WTC11 (cell line): ENCODE measurements at regions not wholly inside any gene's neighbourhood (a gene's known extent, or its start where the extent isn't known, plus 50 kb on each side); places are given as distances from the start of the nearest gene placed in this dataset.

ENCODE experiments used
- CTCF ChIP-seq: fragments of 200-600 bp; IDR thresholded peaks from 2 replicates; pipeline ENCODE4 v1.8.0; 2022; ENCODE audit warnings: antibody characterized with exemption
- FOXP1 ChIP-seq: sonication (generic); formaldehyde crosslinking; IDR thresholded peaks from 2 replicates; pipeline ENCODE4 v1.8.0; 2022; ENCODE audit warnings: missing genetic modification reagents, mild to moderate bottlenecking, moderate library complexity, borderline replicate concordance
- JUN ChIP-seq: sonication (generic); formaldehyde crosslinking; IDR thresholded peaks from 2 replicates; pipeline ENCODE4 v1.8.0; 2023; ENCODE audit warnings: mild to moderate bottlenecking, missing genetic modification reagents
- KAT7 ChIP-seq: sonication (generic); formaldehyde crosslinking; IDR thresholded peaks from 2 replicates; pipeline ENCODE4 v1.8.1; 2023; ENCODE audit warnings: missing genetic modification reagents, mild to moderate bottlenecking, borderline replicate concordance
- NFYB ChIP-seq: sonication (generic); formaldehyde crosslinking; conservative IDR thresholded peaks from 2 replicates; pipeline ENCODE4 v1.8.0; 2022; ENCODE audit warnings: low read depth, missing genetic modification reagents
- TF ChIP-seq, protein P1 (sequence below): sonication (generic); formaldehyde crosslinking; IDR thresholded peaks from 2 replicates; pipeline ENCODE4 v1.8.1; 2022; ENCODE audit warnings: mild to moderate bottlenecking, missing genetic modification reagents, moderate library complexity, borderline replicate concordance
- TF ChIP-seq, protein P2 (sequence below): sonication (generic); formaldehyde crosslinking; IDR thresholded peaks from 2 replicates; pipeline ENCODE4 v1.8.1; 2022; ENCODE audit warnings: low read depth, missing genetic modification reagents, borderline replicate concordance

GRCh38 chr11:97977726-97978125, 1043.0 kb upstream of the CNTN5 start:
- TF ChIP-seq CTCF (no peak), KAT7 (CRISPR knock-in tag) (no peak), FOXP1 (no peak), JUN (CRISPR knock-in tag) (no peak), NFYB (CRISPR knock-in tag) (no peak)
- TF ChIP-seq, protein P1, sequence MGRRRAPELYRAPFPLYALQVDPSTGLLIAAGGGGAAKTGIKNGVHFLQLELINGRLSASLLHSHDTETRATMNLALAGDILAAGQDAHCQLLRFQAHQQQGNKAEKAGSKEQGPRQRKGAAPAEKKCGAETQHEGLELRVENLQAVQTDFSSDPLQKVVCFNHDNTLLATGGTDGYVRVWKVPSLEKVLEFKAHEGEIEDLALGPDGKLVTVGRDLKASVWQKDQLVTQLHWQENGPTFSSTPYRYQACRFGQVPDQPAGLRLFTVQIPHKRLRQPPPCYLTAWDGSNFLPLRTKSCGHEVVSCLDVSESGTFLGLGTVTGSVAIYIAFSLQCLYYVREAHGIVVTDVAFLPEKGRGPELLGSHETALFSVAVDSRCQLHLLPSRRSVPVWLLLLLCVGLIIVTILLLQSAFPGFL (CRISPR knock-in tag) = no peak
- TF ChIP-seq, protein P2, sequence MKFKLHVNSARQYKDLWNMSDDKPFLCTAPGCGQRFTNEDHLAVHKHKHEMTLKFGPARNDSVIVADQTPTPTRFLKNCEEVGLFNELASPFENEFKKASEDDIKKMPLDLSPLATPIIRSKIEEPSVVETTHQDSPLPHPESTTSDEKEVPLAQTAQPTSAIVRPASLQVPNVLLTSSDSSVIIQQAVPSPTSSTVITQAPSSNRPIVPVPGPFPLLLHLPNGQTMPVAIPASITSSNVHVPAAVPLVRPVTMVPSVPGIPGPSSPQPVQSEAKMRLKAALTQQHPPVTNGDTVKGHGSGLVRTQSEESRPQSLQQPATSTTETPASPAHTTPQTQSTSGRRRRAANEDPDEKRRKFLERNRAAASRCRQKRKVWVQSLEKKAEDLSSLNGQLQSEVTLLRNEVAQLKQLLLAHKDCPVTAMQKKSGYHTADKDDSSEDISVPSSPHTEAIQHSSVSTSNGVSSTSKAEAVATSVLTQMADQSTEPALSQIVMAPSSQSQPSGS (CRISPR knock-in tag) = no peak
